ENCODE measurements at regions not wholly inside any gene's neighbourhood (a gene's known extent, or its start where the extent isn't known, plus 50 kb on each side); places are given as distances from the start of the nearest gene placed in this dataset.

GRCh38 chr3:107235928-107236315, 141.3 kb upstream of the CCDC54 start:
- no peaks in the 10 kb centered on the region for H3K79me2 ChIP-seq (ENCODE audit: insufficient read depth, low read length)
- TF ChIP-seq EZH2 (IDR thresholded peaks at IDR 0.05; ENCODE audit: borderline replicate concordance, low read length), result no peak
- TF ChIP-seq CTCF (IDR thresholded peaks at IDR 0.05; ENCODE audit: low read length), result peak; percentile 92
- H2AFZ ChIP-seq (ENCODE audit: low read length), result no peak overlapping the region
- H3K36me3 ChIP-seq (ENCODE audit: insufficient read depth, low read length), result no peaks in the 10 kb centered on the region
- peaks cover 29% of the 10 kb centered on the region for H3K4me1 ChIP-seq (ENCODE audit: insufficient read depth, low read length, severe bottlenecking)
- H3K27me3 ChIP-seq (ENCODE audit: insufficient read depth, low read length), result no peaks in the 10 kb centered on the region
- no peaks in the 10 kb centered on the region for H3F3A ChIP-seq (ENCODE audit: insufficient read depth, low read length)
- no peaks in the 10 kb centered on the region for H4K20me1 ChIP-seq (ENCODE audit: insufficient read depth, low read length)
- H3K4me3 ChIP-seq (ENCODE audit: low read depth, low read length, poor library complexity, severe bottlenecking), result no peak overlapping the region
- H3K9ac ChIP-seq (ENCODE audit: low read length), result no peak overlapping the region
- H3K9me2 ChIP-seq (ENCODE audit: low read depth, low read length), result no peaks in the 10 kb centered on the region
- H3K9me3 ChIP-seq (ENCODE audit: low read length), result no peaks in the 10 kb centered on the region
- peak overlapping the region; percentile 22; the same call in 1 of the 2 replicates for H3K4me2 ChIP-seq (ENCODE audit: low read length)
- H3K27ac ChIP-seq (ENCODE audit: low read depth, low read length, poor library complexity, severe bottlenecking), result no peak overlapping the region

GRCh38 chr3:107236655-107237337, 140.4 kb upstream of the CCDC54 start:
- H2AFZ ChIP-seq (ENCODE audit: low read length), result no peak overlapping the region

GRCh38 chr3:107238787-107239186, 138.5 kb upstream of the CCDC54 start:
- Histone ChIP-seq H3K9ac (ENCODE audit: low read length) (no peak overlapping the region), H3K27me3 (ENCODE audit: insufficient read depth, low read length) (no peaks in the 10 kb centered on the region), H3K9me3 (ENCODE audit: low read length) (no peaks in the 10 kb centered on the region), H3K9me2 (ENCODE audit: low read depth, low read length) (no peaks in the 10 kb centered on the region), H3K36me3 (ENCODE audit: insufficient read depth, low read length) (no peaks in the 10 kb centered on the region), H3K4me1 (ENCODE audit: insufficient read depth, low read length, severe bottlenecking) (peaks cover 47% of the 10 kb centered on the region), H3K79me2 (ENCODE audit: insufficient read depth, low read length) (0 out of 2 replicates have a peak, but pooled peaks cover 7% of the 10 kb centered on the region), H3K4me2 (ENCODE audit: low read length) (no peak overlapping the region), H3K4me3 (ENCODE audit: low read depth, low read length, poor library complexity, severe bottlenecking) (no peak overlapping the region), H3K27ac (ENCODE audit: low read depth, low read length, poor library complexity, severe bottlenecking) (no peak overlapping the region), H3F3A (ENCODE audit: insufficient read depth, low read length) (no peaks in the 10 kb centered on the region), H2AFZ (ENCODE audit: low read length) (no peak overlapping the region), H4K20me1 (ENCODE audit: insufficient read depth, low read length) (no peaks in the 10 kb centered on the region)
- TF ChIP-seq EZH2 (IDR thresholded peaks at IDR 0.05; ENCODE audit: borderline replicate concordance, low read length) (no peak), CTCF (IDR thresholded peaks at IDR 0.05; ENCODE audit: low read length) (no peak)

More at GRCh38 chr3:107236655-107237337, 140.4 kb upstream of the CCDC54 start:
- no peak for TF ChIP-seq CTCF (IDR thresholded peaks at IDR 0.05; ENCODE audit: low read length)
- no peak for TF ChIP-seq EZH2 (IDR thresholded peaks at IDR 0.05; ENCODE audit: borderline replicate concordance, low read length)
- Histone ChIP-seq H3K4me2 (ENCODE audit: low read length) (no peak overlapping the region), H3K36me3 (ENCODE audit: insufficient read depth, low read length) (no peaks in the 10 kb centered on the region), H3K9ac (ENCODE audit: low read length) (no peak overlapping the region), H3K27me3 (ENCODE audit: insufficient read depth, low read length) (no peaks in the 10 kb centered on the region), H3K27ac (ENCODE audit: low read depth, low read length, poor library complexity, severe bottlenecking) (no peak overlapping the region), H3K9me2 (ENCODE audit: low read depth, low read length) (no peaks in the 10 kb centered on the region), H3K4me3 (ENCODE audit: low read depth, low read length, poor library complexity, severe bottlenecking) (no peak overlapping the region), H3K79me2 (ENCODE audit: insufficient read depth, low read length) (0 out of 2 replicates have a peak, but pooled peaks cover 3% of the 10 kb centered on the region), H3K4me1 (ENCODE audit: insufficient read depth, low read length, severe bottlenecking) (peaks cover 36% of the 10 kb centered on the region), H4K20me1 (ENCODE audit: insufficient read depth, low read length) (no peaks in the 10 kb centered on the region), H3K9me3 (ENCODE audit: low read length) (no peaks in the 10 kb centered on the region), H3F3A (ENCODE audit: insufficient read depth, low read length) (no peaks in the 10 kb centered on the region)

All from OCI-LY1 (cell line).